ENCODE measurements at regions not wholly inside any gene's neighbourhood (a gene's known extent, or its start where the extent isn't known, plus 50 kb on each side); places are given as distances from the start of the nearest gene placed in this dataset.

- Histone ChIP-seq H3K4me2 (replicated peaks; ENCODE audit: low read depth, low read length, poor library complexity, severe bottlenecking) (no peak overlapping the region), H3K79me2 (ENCODE audit: control insufficient read depth, insufficient read depth, low read length) (no peaks in the 10 kb centered on the region), H3K4me3 (ENCODE audit: control extremely low read depth in 1 of 5, extremely low read depth in 1 of 5, insufficient read depth in 1 of 5, low read depth in 2 of 5, low read length in 4 of 5) (no peak overlapping the region), H4K20me1 (ENCODE audit: control insufficient read depth, insufficient read depth, low read length, poor library complexity, severe bottlenecking) (no peaks in the 10 kb centered on the region), H3K27ac (ENCODE audit: low read length in 2 of 2) (no peak overlapping the region), H3K9ac (ENCODE audit: low read length) (no peak overlapping the region), H3K27me3 (replicated peaks in 1 of 4; ENCODE audit: control extremely low read depth in 1 of 4, control insufficient read depth in 3 of 4, insufficient read depth in 4 of 4, low read length in 3 of 4) (no peaks in the 10 kb centered on the region), H3K9me3 (ENCODE audit: control extremely low read depth in 1 of 3, control insufficient read depth in 2 of 3, insufficient read depth in 1 of 3, low read length in 2 of 3) (no peaks in the 10 kb centered on the region), H3K36me3 (replicated peaks in 1 of 2; ENCODE audit: control extremely low read depth in 1 of 2, control insufficient read depth in 1 of 2, extremely low read depth in 1 of 2, insufficient read depth in 2 of 2, low read length in 1 of 2) (no peaks in the 10 kb centered on the region), H2AFZ (ENCODE audit: insufficient read depth, low read depth, low read length, poor library complexity, severe bottlenecking) (no peak overlapping the region), H3K4me1 (ENCODE audit: control insufficient read depth in 2 of 2, insufficient read depth in 2 of 2, low read length in 2 of 2) (no peaks in the 10 kb centered on the region)
- POLR2A ChIA-PET: no interaction called here
- no peak overlapping the region for H3K4me3 Mint-ChIP-seq
- WGBS (ENCODE audit: insufficient coverage): no CpG with 5 or more reads among the region's 2 CpGs
- CTCF ChIA-PET: no interaction called here
- H3K4me1 Mint-ChIP-seq: no peaks in the 10 kb centered on the region
- H3K27ac Mint-ChIP-seq: no peak overlapping the region
- intact Hi-C loops (cut with micrococcal nuclease): no loop called here
- ATAC-seq (ENCODE audit: low read depth) (no peak), DNase-seq (no peak)
- no peaks in the 10 kb centered on the region for H3K9me3 Mint-ChIP-seq (ENCODE audit: insufficient read depth)
- TF ChIP-seq EZH2 (IDR thresholded peaks at IDR 0.05; ENCODE audit: borderline replicate concordance, insufficient read depth, low read depth, low read length, poor library complexity, severe bottlenecking): no peak
- peaks cover 4% of the 10 kb centered on the region for H3K27me3 Mint-ChIP-seq
These were observed 170.9 kb downstream of the RCHY1 start for GRCh38 chr4:75343333-75343732.

- DNase-seq (no peak), ATAC-seq (ENCODE audit: low read depth) (no peak)
- intact Hi-C loops (cut with micrococcal nuclease): no loop called here
- peaks cover 4% of the 10 kb centered on the region for H3K27me3 Mint-ChIP-seq
- no peak overlapping the region for H3K4me3 ChIP-seq (ENCODE audit: control extremely low read depth in 1 of 5, extremely low read depth in 1 of 5, insufficient read depth in 1 of 5, low read depth in 2 of 5, low read length in 4 of 5)
- no peak overlapping the region for H3K9ac ChIP-seq (ENCODE audit: low read length)
- H4K20me1 ChIP-seq (ENCODE audit: control insufficient read depth, insufficient read depth, low read length, poor library complexity, severe bottlenecking): no peaks in the 10 kb centered on the region
- no peaks in the 10 kb centered on the region for H3K79me2 ChIP-seq (ENCODE audit: control insufficient read depth, insufficient read depth, low read length)
- no peak overlapping the region for H3K27ac Mint-ChIP-seq
- H3K4me3 Mint-ChIP-seq: no peak overlapping the region
- H3K4me1 ChIP-seq (ENCODE audit: control insufficient read depth in 2 of 2, insufficient read depth in 2 of 2, low read length in 2 of 2): no peaks in the 10 kb centered on the region
- no peak overlapping the region for H3K4me2 ChIP-seq (replicated peaks; ENCODE audit: low read depth, low read length, poor library complexity, severe bottlenecking)
- CTCF ChIA-PET: no interaction called here
- H3K4me1 Mint-ChIP-seq: no peaks in the 10 kb centered on the region
- no peaks in the 10 kb centered on the region for H3K36me3 ChIP-seq (replicated peaks in 1 of 2; ENCODE audit: control extremely low read depth in 1 of 2, control insufficient read depth in 1 of 2, extremely low read depth in 1 of 2, insufficient read depth in 2 of 2, low read length in 1 of 2)
- TF ChIP-seq CTCF (IDR thresholded peaks at IDR 0.05) (no peak), EZH2 (IDR thresholded peaks at IDR 0.05; ENCODE audit: borderline replicate concordance, insufficient read depth, low read depth, low read length, poor library complexity, severe bottlenecking) (no peak)
- POLR2A ChIA-PET: no interaction called here
- H3K27ac ChIP-seq (ENCODE audit: low read length in 2 of 2): no peak overlapping the region
- H3K27me3 ChIP-seq (replicated peaks in 1 of 4; ENCODE audit: control extremely low read depth in 1 of 4, control insufficient read depth in 3 of 4, insufficient read depth in 4 of 4, low read length in 3 of 4): no peaks in the 10 kb centered on the region
- no peaks in the 10 kb centered on the region for H3K9me3 Mint-ChIP-seq (ENCODE audit: insufficient read depth)
- H2AFZ ChIP-seq (ENCODE audit: insufficient read depth, low read depth, low read length, poor library complexity, severe bottlenecking): no peak overlapping the region
- peaks cover 0 to under 1% (median 0%) of the 10 kb centered on the region in 3 donors for H3K9me3 ChIP-seq (ENCODE audit: control extremely low read depth in 1 of 3, control insufficient read depth in 2 of 3, insufficient read depth in 1 of 3, low read length in 2 of 3)
These were observed 173.6 kb downstream of the RCHY1 start for GRCh38 chr4:75340561-75340960.
